Medulla oblongata (tissue), 1 donor: ENCODE measurements at regions not wholly inside any gene's neighbourhood (a gene's known extent, or its start where the extent isn't known, plus 50 kb on each side); places are given as distances from the start of the nearest gene placed in this dataset.

Experiments
- DNase-seq: peaks from one replicate; pipeline ENCODE4 v3.0.0-alpha.2; 2015; ENCODE audit errors: extremely low spot score

DNA sequence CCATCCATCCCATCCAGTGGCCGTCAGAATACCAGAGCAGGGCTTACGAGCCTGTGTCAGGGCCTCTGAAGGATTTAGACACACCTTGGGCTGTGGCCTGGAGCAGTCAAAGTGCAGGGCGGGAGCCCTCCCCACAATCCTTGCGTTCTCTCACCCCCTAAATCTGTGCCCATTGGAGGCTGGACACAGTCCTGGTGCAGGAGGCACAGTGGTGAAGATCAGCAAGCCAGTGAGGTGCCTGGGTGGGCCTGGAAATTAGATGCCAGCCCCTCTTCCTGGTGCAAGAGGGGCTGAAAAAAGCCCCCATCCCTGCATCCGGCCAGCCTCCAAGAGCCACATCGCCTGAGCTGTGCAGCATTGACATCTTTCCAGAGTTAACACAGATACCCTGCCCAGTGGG, 1045.8 kb downstream of the TBC1D22A start:
- DNase-seq, result no peak

DNA sequence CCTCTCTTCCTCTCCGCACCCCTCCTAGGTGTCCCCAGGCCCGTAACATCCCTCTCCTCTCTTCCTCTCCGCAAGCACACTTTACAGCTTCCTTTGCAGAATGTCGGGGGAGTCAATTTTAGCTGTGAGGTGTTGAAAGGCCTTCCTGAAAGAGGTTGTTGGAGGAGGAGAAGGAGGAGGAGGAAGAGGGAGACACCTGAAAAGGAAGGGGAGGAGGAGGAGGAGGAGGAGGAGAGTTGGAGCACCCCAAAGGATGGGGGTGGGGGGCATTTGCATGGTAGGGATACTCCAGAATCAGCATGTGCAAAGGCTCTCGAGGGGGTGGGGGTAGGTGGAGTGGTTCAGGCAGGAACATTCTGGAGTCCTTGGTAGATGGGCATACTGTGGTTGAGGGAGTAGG, 1045.1 kb downstream of the TBC1D22A start:
- no peak for DNase-seq

DNA sequence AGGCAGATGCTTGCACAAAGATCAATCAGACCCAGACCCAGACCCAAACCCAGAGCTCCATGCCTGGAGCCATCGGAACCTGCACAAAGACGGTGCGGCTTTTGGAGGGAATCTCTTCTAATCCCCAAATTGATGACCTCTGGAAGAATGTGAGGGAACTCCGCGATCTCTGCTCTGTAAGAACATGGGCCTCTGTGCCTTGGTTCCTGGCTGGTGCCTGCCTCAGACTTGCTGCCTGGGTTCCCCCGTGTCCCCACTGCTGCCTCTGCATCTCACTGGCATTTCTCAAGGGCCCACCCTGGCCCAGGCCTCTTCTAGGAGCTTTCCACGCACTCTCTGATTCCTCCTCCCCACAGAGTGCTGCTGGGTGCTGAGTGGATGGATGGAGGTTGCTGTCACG, 1044.4 kb downstream of the TBC1D22A start:
- no peak for DNase-seq

DNA sequence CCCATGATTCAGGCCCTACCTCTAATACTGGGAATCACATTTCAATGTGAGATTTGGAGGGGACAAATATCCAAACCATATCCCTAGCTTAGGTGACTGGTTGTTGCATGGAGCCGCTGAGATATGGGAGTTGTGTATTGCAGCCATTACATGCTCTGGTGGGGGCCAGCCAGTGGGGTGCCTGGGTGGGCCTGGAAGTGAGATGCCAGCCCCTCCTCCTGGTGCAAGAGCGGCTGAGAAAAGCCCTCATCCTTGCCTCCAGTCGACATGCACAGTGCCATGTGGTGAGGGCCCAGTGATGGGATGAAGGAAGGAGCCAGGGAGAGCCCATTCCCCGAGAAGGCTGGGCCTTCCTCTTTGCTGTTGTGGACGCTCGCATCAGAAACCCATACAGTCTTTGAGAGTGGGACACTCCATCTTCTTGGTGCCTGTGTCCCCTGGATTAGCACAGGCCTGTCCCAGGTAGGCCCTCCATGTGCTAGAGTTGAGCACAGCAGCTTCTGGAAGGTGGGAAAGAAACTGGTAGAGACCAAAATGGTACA, 1043.0 kb downstream of the TBC1D22A start:
- no peak for DNase-seq

DNA sequence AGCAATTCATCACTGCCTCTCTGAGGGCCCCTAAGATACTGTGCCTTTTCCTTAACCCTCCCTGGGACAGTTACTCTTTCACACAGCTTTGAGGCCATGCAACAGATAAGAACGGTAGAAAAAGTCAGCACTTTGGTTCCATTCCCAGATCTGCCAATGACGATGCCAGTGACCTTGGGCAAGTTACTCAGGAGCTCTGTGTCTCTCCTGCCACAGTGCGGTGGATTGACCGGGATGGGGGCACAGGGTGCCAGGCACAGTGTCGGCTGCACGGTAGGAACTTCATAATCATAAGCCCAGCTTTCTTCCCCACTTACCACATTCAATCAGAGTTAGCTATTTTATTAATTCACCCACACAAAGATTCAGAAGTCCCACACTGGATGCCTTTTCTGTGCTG, 1041.8 kb downstream of the TBC1D22A start:
- no peak for DNase-seq

DNA sequence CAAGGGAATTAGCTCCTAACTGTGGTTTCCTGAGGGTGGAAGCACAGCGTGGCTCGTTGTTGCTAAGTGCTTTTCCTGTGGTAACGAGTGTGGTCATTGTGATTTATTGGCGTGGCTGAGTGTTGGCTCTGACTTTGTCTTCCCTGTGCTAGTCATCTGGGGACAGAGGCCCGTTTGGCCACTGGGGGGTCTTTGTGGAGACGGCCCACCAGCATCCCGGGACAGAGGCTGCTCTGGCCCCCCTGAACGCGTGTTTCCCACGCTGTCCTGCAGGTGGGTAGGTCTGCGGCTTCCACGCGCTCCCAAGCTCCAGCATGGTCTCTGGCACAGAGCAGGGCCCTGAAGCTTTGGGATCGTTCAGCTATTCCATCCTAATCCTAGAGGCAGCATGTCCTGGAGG, 1040.0 kb downstream of the TBC1D22A start:
- no peak for DNase-seq

DNA sequence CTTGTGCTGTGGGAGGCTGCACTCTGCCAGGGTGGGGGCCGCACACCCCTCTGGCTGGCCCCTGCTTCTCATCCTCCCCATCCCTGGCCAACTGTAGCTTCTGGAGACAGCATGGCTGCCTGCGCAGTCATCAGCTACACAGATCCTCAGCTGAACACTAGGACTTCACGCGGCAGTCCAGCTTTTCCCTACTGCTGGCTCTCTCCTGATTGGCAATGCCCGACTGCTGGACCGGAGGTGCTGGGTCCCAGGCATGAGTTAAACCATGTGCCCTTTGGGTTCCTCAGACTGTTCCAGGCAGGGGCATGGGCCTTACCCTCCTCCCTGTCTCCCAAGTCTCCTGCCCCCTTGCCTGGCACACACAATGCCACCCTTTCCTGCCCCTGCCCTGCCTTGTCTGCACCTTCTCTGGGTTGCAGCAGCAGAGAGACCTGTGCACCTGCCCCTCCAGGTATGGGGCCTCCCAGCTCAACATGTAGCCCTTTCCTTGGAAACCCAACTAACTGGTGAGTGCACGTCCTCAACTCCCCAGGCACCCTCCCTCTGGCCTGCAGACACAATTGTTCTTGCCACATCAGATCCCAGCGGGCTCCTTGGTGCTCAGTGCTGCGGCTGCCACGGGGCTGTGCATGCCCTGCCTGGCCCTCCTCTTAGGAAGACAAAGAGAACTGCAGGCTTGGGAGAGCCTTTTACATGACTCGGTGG, 1039.2 kb downstream of the TBC1D22A start:
- DNase-seq, result no peak

DNA sequence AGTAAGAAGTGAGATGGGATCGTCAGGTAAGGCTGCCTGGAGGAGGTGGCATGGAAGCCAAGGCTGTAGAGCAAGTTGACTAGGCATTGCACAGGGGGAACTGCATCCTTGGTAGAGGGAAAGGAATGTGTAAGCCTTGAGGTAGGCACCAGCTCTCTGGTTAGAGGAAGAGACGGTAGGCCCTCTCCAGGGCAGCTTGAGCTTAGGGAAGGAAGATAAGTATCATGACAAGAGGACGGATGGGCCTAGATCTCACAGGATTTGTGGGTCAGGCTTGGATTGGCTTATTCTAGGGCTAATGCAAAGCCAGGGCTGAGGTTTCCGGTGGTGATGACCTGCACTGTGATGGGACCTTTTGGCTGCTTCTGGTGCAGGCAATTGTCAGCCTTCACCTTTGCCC, 1035.8 kb downstream of the TBC1D22A start:
- DNase-seq, result no peak

DNA sequence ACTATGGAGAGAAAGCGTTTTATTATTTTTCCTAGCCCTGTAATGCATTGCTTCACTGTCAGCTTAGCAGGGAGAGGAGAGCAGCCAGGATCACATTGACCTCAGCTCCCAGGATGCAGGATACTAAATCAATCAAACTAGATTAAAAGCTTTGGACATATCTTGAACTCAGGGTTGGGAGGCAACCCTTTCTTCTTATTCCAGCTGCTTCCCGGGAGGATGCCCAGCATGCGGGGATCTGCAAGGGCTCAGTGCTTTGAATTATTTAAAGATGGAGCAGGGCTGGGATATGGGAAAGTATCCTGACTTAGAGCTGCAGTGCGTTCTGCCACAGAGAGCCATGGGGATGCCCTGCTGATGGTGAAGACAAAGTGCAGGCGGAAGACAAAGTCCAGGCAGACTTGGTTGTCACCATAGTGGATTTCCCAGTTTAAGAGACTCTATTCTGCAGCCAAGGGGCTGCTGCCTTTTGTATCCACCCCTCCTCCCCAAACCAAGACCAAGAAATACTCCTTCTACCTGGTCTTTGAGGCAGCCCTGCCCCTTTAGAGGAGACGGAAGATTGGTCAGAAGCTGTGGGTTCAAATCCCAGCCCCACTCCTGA, 1035.0 kb downstream of the TBC1D22A start:
- no peak for DNase-seq

DNA sequence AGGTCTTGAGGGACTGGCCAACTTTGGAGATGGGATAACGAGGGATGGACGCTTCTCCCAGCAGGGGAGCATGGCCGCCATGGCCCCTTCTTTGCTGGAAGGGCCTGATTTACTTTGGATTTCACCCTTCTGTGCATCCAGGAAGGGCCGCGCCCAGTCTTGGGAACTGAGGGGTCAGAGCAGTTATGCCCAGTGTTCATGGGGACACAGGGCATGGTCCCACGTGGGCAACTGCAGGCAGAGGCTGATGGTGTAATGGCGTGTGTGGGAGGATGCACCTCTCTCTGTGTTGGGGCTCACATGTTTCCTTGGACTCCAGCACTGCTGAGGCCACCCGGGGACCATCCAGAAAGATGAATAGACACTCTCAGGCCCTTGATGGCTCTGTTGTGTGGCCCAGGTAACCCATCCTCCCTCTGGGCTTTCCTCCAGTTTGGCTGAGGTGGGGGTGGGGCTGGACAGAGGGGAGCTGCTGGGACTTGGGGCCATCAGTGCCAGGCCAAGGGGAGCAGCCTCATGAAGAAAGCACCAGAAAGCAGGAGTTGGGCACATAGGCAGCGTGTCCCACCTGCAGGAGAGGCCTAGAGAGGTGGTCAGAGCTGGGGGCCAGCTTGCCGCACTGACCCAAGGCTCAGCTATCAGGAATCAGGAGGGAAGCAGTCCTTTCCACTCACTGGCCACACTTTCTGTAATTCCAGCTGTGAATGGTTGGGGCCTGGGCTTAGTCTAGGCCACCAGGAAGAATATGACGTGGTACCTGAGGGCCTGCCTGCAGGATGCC, 1033.9 kb downstream of the TBC1D22A start:
- DNase-seq, result no peak

DNA sequence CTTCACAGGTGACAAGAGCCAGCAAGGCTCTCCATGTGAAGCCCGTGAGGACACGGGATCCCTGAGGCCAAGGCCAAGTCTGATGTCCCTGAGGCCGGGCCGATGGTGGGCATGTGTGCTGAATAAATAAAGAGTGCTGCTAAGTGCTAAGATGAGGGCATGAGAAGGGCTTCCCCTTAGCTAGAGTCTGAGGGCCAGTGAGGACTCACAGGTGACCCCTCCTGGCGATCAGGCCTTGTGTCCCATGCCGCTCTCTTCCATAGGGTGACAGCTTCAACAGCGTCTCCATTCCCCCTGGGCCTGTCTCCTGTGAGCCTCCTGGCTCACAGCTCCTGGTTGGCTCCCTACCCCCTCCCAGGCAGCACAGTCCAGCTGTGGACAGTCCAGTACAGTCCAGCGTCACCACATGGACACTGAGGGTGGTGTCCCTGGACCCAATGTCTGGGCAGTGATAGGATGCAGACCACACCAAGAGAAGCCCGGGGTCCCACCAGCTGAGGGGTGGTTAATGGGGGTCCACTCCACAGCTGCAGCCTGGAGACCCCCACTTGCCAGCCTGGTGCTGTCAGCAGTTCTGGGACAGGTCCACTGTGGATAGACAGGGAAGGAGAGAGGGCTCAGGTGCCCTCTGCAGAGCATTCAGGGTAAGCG, 1033.2 kb downstream of the TBC1D22A start:
- no peak for DNase-seq

DNA sequence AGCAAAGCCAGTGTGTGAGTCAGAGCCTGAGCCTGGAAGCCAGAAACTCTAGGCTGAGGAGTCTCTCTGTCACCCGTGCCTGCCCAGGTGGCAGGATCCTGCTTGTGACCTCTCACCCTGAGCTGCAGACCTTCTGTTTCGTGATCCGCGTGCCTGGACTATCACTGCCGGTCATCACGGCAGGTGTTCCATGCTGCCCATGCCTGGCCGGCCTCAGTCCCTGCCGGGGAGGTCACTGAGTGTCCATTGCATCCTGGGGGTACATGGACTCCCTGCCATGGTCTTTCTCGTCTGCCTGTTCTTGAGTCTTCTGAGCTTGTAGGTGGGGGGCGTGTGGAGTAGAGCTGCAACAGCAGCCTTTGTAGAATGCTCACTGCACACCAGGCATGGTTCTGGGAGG, 1032.4 kb downstream of the TBC1D22A start:
- DNase-seq, result no peak

DNA sequence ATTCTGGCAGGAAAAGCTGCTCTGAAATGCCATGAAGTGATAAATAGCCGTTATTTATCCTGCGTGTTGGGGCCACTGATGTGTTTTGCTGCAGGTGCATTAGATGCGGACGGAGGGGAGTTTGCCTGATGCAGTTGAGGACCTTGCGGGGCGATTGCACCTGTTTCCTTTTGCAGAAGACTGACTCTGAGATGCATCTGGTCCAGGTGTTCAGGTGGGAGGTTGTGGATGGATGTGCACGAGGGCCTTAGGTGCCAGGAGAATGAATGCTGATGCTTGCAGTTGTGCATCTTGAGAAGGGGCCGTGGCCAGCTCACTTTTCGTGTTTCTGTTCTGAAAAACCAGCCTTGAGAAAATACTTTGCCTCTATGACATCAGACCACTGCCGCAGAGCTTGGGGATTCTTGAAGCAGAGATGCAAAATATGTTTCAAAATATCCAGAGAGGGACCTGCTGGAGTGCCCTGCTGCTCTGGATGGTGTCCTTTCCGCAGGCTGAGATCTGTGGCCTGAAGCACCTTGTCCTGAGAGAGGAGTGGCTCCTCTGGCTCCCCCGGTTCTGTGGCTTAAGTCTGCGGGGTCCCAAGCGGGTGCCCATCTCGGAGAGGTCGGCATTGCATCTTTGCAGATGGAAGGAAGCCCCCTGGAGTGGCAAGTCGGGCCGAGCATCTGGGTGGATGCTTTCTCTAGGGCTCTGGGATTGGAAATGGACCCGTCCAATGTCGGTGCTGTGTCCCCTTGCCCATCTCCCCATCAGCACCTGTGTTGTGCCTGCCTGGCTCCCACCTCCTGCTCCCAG, 1031.1 kb downstream of the TBC1D22A start:
- no peak for DNase-seq

DNA sequence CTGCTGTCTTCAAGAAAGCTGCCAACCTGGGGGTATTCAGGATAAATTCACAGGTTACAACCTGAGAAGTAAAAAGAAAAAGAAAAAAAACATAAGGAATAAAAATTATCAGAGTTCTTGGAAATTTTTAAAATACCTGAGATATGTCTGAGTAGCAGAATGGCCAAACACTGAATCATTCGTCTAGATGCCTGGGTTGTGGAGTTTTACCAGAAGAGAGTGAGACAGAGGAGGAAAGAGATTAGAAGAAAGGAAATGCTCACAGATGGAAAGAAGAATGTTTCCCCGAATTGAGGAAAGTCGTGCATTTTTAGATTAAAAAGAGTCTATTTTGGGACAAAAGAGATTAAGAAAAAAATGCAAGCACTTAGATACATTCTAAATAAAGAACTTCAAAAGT, 1026.7 kb downstream of the TBC1D22A start:
- no peak for DNase-seq

DNA sequence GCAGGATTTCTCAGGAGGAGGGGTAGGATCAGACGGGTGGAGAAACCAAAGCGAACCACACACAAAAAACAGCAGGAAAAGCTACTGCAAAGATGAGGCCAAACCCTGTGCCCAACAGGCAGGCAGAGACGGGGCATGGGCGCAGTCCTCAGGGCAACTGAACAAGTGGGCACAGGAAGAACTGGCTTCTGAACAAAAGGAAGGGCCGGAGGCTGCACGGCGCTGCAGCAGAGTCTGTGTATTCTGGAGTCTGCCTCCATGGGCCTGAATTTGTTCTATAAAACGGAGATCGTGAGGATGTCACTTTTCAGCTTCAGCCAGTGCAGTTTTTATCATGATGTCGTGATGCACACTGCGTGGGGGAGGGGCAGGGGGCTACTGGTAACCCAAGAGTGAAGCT, 1026.0 kb downstream of the TBC1D22A start:
- DNase-seq, result no peak

DNA sequence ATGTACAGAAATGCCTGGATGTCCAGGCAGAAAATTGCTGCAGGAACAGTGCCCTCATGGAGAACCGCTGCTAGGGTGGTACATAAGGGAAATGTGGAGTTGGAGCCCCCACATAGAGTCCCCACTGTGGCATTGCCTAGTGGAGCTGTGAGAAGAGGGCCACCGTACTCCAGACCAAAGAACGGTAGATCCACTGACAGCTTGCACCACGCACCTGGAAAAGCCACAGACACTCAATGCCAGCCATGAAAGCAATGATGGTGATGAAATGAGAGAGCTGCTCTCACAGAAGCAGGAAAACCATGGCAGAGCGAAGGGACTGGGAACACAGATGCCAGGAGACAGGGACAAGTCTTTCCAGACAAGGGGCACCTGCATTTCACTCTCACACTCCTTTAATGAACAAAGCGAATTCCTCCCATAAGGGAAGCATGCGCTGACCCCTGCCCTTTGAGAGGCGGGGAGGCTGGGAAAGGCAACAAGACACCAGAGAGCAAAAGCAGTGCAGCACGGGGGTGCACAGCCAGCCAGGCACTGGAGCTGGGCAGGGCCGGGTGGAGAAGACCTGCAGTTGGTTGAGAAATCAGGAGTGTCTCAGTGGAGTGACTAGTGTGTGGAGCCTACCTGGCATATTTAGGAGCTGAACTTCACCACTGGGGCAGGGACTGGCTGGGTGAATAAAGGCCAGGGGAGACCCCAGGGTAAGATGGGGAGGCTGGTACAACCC, 1025.2 kb downstream of the TBC1D22A start:
- no peak for DNase-seq

DNA sequence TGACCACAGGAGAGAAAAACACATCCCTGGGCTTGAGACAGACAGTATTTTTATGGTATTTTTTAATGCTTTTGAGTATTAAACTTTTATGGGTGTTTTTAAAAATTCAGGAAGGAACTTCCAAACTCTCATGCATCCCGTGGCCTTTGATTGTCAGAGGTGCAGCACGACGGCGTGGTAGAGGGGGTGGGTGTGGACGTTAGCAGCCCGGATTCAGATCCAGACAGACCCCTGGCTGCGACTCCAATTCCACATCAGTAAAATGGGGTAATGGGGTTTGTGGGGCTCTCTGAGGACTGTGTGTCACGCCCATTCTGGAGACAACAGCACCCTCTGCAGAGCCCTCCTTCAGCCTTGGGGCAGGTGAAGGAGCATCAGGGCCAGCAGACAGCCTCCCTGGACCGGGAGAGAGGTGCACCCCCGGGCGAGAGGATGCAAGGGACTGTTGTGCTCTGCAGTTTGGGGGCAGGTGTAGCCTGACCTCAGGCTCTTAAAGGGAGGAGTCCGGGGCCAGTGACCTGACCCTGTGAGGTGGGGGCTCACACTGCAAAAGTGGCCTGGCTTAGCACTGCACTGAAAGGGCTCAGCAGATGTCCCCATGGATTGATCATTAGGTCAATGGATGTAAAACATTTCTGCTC, 1024.3 kb downstream of the TBC1D22A start:
- DNase-seq, result no peak

DNA sequence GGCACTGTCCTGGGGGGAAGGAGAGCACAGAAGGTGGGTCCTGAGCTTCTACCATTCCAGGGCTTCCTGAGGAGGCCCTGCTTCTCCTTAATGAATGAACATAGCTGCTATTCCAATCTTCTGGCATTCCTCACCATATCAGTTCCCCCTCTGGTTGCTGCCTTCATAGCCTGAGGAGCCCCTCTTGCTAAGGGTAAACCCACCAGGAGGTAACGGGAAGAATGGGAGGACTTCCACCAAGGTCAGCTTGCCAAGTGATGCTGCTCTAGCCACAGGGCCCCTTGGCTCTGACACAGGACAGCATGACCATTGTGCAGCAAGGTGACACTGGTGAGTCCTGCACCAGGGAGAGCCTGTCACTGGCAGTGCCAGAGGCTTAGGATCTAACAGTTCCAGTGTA, 1022.5 kb downstream of the TBC1D22A start:
- no peak for DNase-seq

DNA sequence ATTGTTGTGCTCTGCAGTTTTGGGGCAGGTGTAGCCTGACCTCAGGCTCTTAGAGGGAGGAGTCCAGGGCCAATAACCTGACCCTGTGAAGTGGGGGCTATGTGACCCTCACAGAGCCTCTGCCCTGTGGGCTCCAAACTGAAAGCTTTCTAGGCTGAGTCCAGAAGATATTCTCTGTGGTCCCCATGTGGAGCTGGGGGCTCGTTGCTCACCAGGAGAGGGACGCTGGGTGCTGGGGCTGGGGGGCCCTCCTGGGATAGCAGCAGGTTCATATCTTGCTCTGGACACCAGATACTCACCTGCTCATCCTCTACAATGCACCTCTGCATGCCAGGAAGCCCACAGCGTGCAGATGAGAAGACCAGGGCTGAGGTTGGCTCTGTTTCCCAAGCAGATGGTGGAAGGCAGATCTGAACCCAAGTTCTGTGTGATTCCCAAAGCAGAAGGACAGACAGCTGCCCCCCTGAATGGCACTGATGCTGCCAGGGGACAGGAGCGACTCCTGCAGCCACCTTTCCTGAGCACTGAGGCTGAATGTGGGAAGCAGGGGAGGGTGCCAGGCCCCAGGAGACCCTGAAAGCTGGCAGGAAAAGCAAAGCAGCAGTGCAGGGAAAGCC, 1022.0 kb downstream of the TBC1D22A start:
- DNase-seq, result no peak
